ENCODE measurements at regions not wholly inside any gene's neighbourhood (a gene's known extent, or its start where the extent isn't known, plus 50 kb on each side); places are given as distances from the start of the nearest gene placed in this dataset.
A peak's percentile ranks its signal among the peaks of the same experiment; 100 is the strongest.

DNA sequence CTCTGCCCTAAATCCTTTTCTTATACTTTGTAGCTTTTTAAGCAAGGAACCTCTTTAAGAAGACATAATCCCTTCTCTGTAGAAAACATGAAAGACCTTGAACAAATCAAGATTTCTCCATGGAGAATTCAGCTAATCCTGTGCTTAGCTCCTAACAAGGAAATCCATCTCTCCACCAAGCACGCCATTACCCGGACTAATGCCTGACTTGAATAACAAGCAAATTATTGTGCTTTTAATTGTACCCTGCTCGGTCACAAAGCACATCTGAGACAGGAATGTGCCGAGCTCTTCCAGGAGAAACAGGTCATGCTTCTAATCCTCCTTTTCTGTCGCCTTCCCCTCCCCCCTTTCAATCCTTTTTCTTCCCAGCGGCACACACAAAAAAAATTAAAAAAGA lies 141.3 kb downstream of the PSAT1 start:
- Histone ChIP-seq H3K36me3 (no peaks in the 10 kb centered on the region), H3K27ac (no peak overlapping the region), H3K27me3 (ENCODE audit: low read depth) (peaks cover 5% of the 10 kb centered on the region), H3K4me3 (no peak overlapping the region), H3K4me1 (peaks cover 10% of the 10 kb centered on the region), H3K9me3 (no peaks in the 10 kb centered on the region)
- intact Hi-C loops (cut with DNase I), result no loop called here
- ATAC-seq, result no peak
- DNase-seq, result no peak
- TF ChIP-seq, protein P1, sequence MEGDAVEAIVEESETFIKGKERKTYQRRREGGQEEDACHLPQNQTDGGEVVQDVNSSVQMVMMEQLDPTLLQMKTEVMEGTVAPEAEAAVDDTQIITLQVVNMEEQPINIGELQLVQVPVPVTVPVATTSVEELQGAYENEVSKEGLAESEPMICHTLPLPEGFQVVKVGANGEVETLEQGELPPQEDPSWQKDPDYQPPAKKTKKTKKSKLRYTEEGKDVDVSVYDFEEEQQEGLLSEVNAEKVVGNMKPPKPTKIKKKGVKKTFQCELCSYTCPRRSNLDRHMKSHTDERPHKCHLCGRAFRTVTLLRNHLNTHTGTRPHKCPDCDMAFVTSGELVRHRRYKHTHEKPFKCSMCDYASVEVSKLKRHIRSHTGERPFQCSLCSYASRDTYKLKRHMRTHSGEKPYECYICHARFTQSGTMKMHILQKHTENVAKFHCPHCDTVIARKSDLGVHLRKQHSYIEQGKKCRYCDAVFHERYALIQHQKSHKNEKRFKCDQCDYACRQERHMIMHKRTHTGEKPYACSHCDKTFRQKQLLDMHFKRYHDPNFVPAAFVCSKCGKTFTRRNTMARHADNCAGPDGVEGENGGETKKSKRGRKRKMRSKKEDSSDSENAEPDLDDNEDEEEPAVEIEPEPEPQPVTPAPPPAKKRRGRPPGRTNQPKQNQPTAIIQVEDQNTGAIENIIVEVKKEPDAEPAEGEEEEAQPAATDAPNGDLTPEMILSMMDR (IDR thresholded peaks at IDR 0.05), result no peak

DNA sequence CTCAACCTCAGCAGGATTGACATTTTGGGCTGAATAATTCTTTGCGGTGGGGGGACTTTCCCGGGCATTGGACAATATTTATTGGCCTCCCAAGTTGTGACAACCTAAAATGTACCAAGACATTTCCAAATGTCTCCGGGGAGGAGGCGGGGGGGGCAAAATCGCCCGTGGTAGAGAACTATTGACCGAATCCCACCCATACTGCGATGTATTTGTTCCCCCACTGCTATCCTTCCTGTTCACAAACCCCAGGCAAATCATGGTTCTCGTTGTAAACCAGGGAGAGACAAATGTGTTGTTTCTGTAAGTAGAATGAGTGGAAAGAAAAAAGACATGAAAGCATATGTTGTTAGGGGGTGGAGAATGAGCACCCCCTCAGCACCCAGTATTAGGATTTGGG lies 141.9 kb downstream of the PSAT1 start:
- no peak for DNase-seq
- intact Hi-C loops (cut with DNase I), result no loop called here
- no peak overlapping the region for H3K27ac ChIP-seq
- H3K4me3 ChIP-seq, result no peak overlapping the region
- no peak for ATAC-seq
- peaks cover 5% of the 10 kb centered on the region for H3K27me3 ChIP-seq (ENCODE audit: low read depth)
- H3K9me3 ChIP-seq, result no peaks in the 10 kb centered on the region
- H3K36me3 ChIP-seq, result no peaks in the 10 kb centered on the region
- peaks cover 10% of the 10 kb centered on the region for H3K4me1 ChIP-seq
- TF ChIP-seq, protein P1 (IDR thresholded peaks at IDR 0.05), result no peak

DNA sequence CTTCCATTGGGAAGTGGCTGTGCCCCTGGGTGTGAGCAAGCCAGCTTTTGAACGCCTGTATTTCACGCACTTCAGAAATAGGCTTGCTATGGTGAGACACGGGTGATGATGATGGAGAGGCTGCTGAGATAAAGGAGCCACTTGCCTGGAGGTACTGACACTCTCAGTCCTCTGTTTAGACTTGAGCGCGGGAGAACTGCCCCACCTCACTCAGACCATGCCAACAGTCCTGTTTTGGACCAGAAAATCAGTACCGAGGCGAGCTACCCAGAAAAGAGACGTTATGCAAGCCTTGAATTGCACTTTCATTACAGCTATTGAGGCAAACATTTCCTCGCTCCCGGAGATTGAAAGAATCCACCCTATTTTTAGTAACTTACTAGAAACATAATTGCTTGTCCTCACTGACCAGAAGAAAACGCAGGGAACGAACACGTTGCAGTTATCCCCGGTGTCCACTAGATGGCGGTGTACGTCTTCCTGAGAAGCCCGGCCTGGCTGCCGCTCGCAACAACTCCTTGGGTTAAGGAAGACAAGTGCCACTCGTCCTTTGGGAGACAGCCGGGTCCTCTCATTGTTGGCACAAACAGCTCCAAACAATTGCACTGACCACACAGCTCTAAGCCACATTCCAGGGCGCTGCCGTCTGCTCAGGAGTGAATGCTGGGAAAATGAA lies 142.4 kb downstream of the PSAT1 start:
- peaks cover 10% of the 10 kb centered on the region for H3K4me1 ChIP-seq
- TF ChIP-seq, protein P1 (IDR thresholded peaks at IDR 0.05), result peak; percentile 93
- H3K27me3 ChIP-seq (ENCODE audit: low read depth), result peaks cover 5% of the 10 kb centered on the region
- no peak overlapping the region for H3K27ac ChIP-seq
- DNase-seq, result peak; percentile 91
- peak; percentile 92 to 95 for ATAC-seq
- H3K36me3 ChIP-seq, result no peaks in the 10 kb centered on the region
- intact Hi-C loops (cut with DNase I), result no loop called here
- H3K9me3 ChIP-seq, result no peaks in the 10 kb centered on the region
- no peak overlapping the region for H3K4me3 ChIP-seq

DNA sequence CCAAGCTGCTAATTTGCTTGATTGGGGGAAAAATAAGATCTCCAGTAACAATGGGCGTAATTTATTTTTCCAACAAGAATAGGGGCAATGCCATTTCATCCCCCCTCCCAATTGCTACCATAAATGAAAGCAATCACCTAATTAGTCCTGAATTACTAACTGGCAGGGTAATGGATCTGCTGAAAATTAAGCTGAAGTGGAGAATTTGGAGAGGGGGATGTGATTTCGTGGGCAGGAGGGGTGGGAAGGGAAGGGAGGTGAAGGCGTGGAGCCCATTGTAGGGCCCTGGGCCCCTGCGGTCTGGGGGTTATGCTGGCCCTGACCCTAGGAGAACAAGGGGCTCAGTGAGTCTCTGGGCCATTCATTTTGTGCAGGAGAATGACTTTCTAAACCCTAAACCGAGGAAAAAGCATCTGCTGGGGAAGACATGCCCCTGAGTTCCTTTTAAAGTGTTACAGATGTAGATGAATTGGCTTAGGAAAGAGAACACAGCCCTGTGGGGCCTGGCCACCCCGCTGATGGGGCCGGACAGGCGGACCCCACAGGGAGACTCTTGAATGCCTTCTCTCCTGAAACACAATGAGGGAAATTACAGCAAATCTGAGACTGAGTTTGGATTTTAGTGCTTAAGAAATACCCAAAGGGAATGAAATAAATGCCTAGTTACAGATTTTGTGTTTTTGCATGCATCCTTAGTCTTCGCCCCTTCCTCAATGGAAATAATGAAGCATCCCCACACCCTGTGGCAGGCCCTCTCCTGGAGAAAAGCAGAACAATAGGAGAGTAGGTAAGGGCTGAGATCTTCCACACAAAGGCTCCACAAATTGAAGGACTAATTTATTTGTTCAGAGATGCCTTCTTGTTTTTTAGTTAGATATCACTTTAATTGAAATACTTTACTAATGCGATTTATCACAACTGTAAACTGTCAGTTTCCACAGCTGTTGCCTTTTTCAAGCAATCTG lies 143.2 kb downstream of the PSAT1 start:
- H3K27me3 ChIP-seq (ENCODE audit: low read depth), result no peaks in the 10 kb centered on the region
- TF ChIP-seq, protein P1 (IDR thresholded peaks at IDR 0.05), result no peak
- H3K4me1 ChIP-seq, result peaks cover 10% of the 10 kb centered on the region
- H3K36me3 ChIP-seq, result no peaks in the 10 kb centered on the region
- no peak for ATAC-seq
- H3K9me3 ChIP-seq, result no peaks in the 10 kb centered on the region
- H3K4me3 ChIP-seq, result no peak overlapping the region
- no peak overlapping the region for H3K27ac ChIP-seq
- DNase-seq, result no peak
- intact Hi-C loops (cut with DNase I), result no loop called here

DNA sequence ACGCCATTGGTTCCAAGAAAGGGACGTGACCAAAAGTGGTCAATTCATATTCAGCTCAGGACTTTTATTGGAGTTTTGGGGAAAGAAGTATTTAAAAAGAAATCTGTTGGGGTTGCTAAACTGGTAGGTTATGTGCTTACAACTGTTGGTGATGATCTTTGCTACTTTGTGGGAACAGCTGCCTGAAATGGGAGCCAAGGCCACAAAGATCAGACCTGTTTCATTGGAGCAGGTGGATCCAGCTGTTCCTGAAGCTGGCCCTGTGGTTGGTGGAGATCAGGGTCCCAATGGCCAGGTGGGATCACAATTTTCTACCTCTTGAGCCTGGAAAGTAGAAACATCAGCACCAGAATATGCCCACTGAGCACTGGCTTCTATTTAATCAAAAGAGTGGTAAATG lies 144.5 kb downstream of the PSAT1 start:
- H3K4me1 ChIP-seq, result peaks cover 10% of the 10 kb centered on the region
- TF ChIP-seq, protein P1 (IDR thresholded peaks at IDR 0.05), result no peak
- no peaks in the 10 kb centered on the region for H3K9me3 ChIP-seq
- no peaks in the 10 kb centered on the region for H3K27me3 ChIP-seq (ENCODE audit: low read depth)
- H3K4me3 ChIP-seq, result no peak overlapping the region
- H3K27ac ChIP-seq, result no peak overlapping the region
- ATAC-seq (no peak), DNase-seq (no peak)
- intact Hi-C loops (cut with DNase I), result no loop called here
- H3K36me3 ChIP-seq, result no peaks in the 10 kb centered on the region

All from lower lobe of right lung (tissue), 2 donors.